ENCODE measurements at regions not wholly inside any gene's neighbourhood (a gene's known extent, or its start where the extent isn't known, plus 50 kb on each side); places are given as distances from the start of the nearest gene placed in this dataset.

- H3K9me3 ChIP-seq (ENCODE audit: control insufficient read depth, low read length): peaks cover 13% of the 10 kb centered on the region
- no peak overlapping the region for H3K4me3 ChIP-seq (ENCODE audit: extremely low read depth, insufficient read depth, low read length, poor library complexity, severe bottlenecking)
- WGBS, 2 experiments (ENCODE audit: insufficient coverage in 2 of 2): 100% methylated on average over 1 of the region's 1 CpG; no CpG with 5 or more reads in 1 of the 2 experiments
- no peaks in the 10 kb centered on the region for H3K36me3 ChIP-seq (ENCODE audit: control insufficient read depth, insufficient read depth, low read length)
- no peaks in the 10 kb centered on the region for H3K4me1 ChIP-seq (ENCODE audit: control insufficient read depth, insufficient read depth, low read length, poor library complexity, severe bottlenecking)
- no peak overlapping the region for H3K27ac ChIP-seq (ENCODE audit: low read depth, low read length, severe bottlenecking)
These were observed 134.2 kb upstream of the LIPC start for GRCh38 chr15:58297639-58298038.

- WGBS, 2 experiments (ENCODE audit: insufficient coverage in 2 of 2): 96 to 100% methylated on average over 4 to 5 of the region's 10 CpGs
- H3K27ac ChIP-seq (ENCODE audit: low read depth, low read length, severe bottlenecking): no peak overlapping the region
- H3K4me3 ChIP-seq (ENCODE audit: extremely low read depth, insufficient read depth, low read length, poor library complexity, severe bottlenecking): no peak overlapping the region
- H3K4me1 ChIP-seq (ENCODE audit: control insufficient read depth, insufficient read depth, low read length, poor library complexity, severe bottlenecking): no peaks in the 10 kb centered on the region
- no peaks in the 10 kb centered on the region for H3K36me3 ChIP-seq (ENCODE audit: control insufficient read depth, insufficient read depth, low read length)
- H3K9me3 ChIP-seq (ENCODE audit: control insufficient read depth, low read length): peaks cover 13% of the 10 kb centered on the region
These were observed 132.6 kb upstream of the LIPC start for GRCh38 chr15:58298879-58299850.

GRCh38 chr15:58302832-58303231 is 129.0 kb upstream of the LIPC start:
- H3K4me1 ChIP-seq (ENCODE audit: control insufficient read depth, insufficient read depth, low read length, poor library complexity, severe bottlenecking): peaks cover 16% of the 10 kb centered on the region
- 89 to 92% methylated on average over 1 of the region's 1 CpG for WGBS, 2 experiments (ENCODE audit: insufficient coverage in 2 of 2)
- H3K4me3 ChIP-seq (ENCODE audit: extremely low read depth, insufficient read depth, low read length, poor library complexity, severe bottlenecking): no peak overlapping the region
- H3K9me3 ChIP-seq (ENCODE audit: control insufficient read depth, low read length): peaks cover 6% of the 10 kb centered on the region
- no peak overlapping the region for H3K27ac ChIP-seq (ENCODE audit: low read depth, low read length, severe bottlenecking)
- no peaks in the 10 kb centered on the region for H3K36me3 ChIP-seq (ENCODE audit: control insufficient read depth, insufficient read depth, low read length)

GRCh38 chr15:58303236-58303635 is 128.6 kb upstream of the LIPC start:
- Histone ChIP-seq H3K36me3 (ENCODE audit: control insufficient read depth, insufficient read depth, low read length) (no peaks in the 10 kb centered on the region), H3K27ac (ENCODE audit: low read depth, low read length, severe bottlenecking) (no peak overlapping the region), H3K4me1 (ENCODE audit: control insufficient read depth, insufficient read depth, low read length, poor library complexity, severe bottlenecking) (peaks cover 18% of the 10 kb centered on the region), H3K4me3 (ENCODE audit: extremely low read depth, insufficient read depth, low read length, poor library complexity, severe bottlenecking) (no peak overlapping the region), H3K9me3 (ENCODE audit: control insufficient read depth, low read length) (peaks cover 6% of the 10 kb centered on the region)
- 95 to 96% methylated on average over 6 of the region's 6 CpGs for WGBS, 2 experiments (ENCODE audit: insufficient coverage in 2 of 2)

GRCh38 chr15:58306591-58307312 is 125.0 kb upstream of the LIPC start:
- H3K36me3 ChIP-seq (ENCODE audit: control insufficient read depth, insufficient read depth, low read length): no peaks in the 10 kb centered on the region
- no peaks in the 10 kb centered on the region for H3K9me3 ChIP-seq (ENCODE audit: control insufficient read depth, low read length)
- peaks cover 18% of the 10 kb centered on the region for H3K4me1 ChIP-seq (ENCODE audit: control insufficient read depth, insufficient read depth, low read length, poor library complexity, severe bottlenecking)
- WGBS, 2 experiments (ENCODE audit: insufficient coverage in 2 of 2): 100% methylated on average over 2 of the region's 4 CpGs
- no peak overlapping the region for H3K4me3 ChIP-seq (ENCODE audit: extremely low read depth, insufficient read depth, low read length, poor library complexity, severe bottlenecking)
- peak overlapping the region; percentile 3 for H3K27ac ChIP-seq (ENCODE audit: low read depth, low read length, severe bottlenecking)

- 72 to 96% methylated on average over 4 to 5 of the region's 6 CpGs for WGBS, 2 experiments (ENCODE audit: insufficient coverage in 2 of 2)
- H3K4me3 ChIP-seq (ENCODE audit: extremely low read depth, insufficient read depth, low read length, poor library complexity, severe bottlenecking): no peak overlapping the region
- H3K36me3 ChIP-seq (ENCODE audit: control insufficient read depth, insufficient read depth, low read length): no peaks in the 10 kb centered on the region
- H3K9me3 ChIP-seq (ENCODE audit: control insufficient read depth, low read length): no peaks in the 10 kb centered on the region
- H3K27ac ChIP-seq (ENCODE audit: low read depth, low read length, severe bottlenecking): no peak overlapping the region
- peaks cover 18% of the 10 kb centered on the region for H3K4me1 ChIP-seq (ENCODE audit: control insufficient read depth, insufficient read depth, low read length, poor library complexity, severe bottlenecking)
These were observed 124.4 kb upstream of the LIPC start for GRCh38 chr15:58307313-58307961.

- WGBS, 2 experiments (ENCODE audit: insufficient coverage in 2 of 2): 80 to 83% methylated on average over 7 to 9 of the region's 10 CpGs
- H3K9me3 ChIP-seq (ENCODE audit: control insufficient read depth, low read length): no peaks in the 10 kb centered on the region
- no peak overlapping the region for H3K4me3 ChIP-seq (ENCODE audit: extremely low read depth, insufficient read depth, low read length, poor library complexity, severe bottlenecking)
- no peak overlapping the region for H3K27ac ChIP-seq (ENCODE audit: low read depth, low read length, severe bottlenecking)
- H3K36me3 ChIP-seq (ENCODE audit: control insufficient read depth, insufficient read depth, low read length): no peaks in the 10 kb centered on the region
- H3K4me1 ChIP-seq (ENCODE audit: control insufficient read depth, insufficient read depth, low read length, poor library complexity, severe bottlenecking): peaks cover 18% of the 10 kb centered on the region
These were observed 122.9 kb upstream of the LIPC start for GRCh38 chr15:58308742-58309355.

GRCh38 chr15:58309963-58310928 is 121.5 kb upstream of the LIPC start:
- Histone ChIP-seq H3K4me3 (ENCODE audit: extremely low read depth, insufficient read depth, low read length, poor library complexity, severe bottlenecking) (no peak overlapping the region), H3K27ac (ENCODE audit: low read depth, low read length, severe bottlenecking) (no peak overlapping the region), H3K9me3 (ENCODE audit: control insufficient read depth, low read length) (no peaks in the 10 kb centered on the region), H3K4me1 (ENCODE audit: control insufficient read depth, insufficient read depth, low read length, poor library complexity, severe bottlenecking) (peaks cover 18% of the 10 kb centered on the region), H3K36me3 (ENCODE audit: control insufficient read depth, insufficient read depth, low read length) (no peaks in the 10 kb centered on the region)
- 95 to 96% methylated on average over 17 to 20 of the region's 20 CpGs for whole genome bisulfite sequencing, 2 experiments (ENCODE audit: insufficient coverage in 2 of 2)

- Histone ChIP-seq H3K9me3 (ENCODE audit: control insufficient read depth, low read length) (no peaks in the 10 kb centered on the region), H3K4me3 (ENCODE audit: extremely low read depth, insufficient read depth, low read length, poor library complexity, severe bottlenecking) (no peak overlapping the region), H3K27ac (ENCODE audit: low read depth, low read length, severe bottlenecking) (no peak overlapping the region), H3K4me1 (ENCODE audit: control insufficient read depth, insufficient read depth, low read length, poor library complexity, severe bottlenecking) (peaks cover 14% of the 10 kb centered on the region), H3K36me3 (ENCODE audit: control insufficient read depth, insufficient read depth, low read length) (no peaks in the 10 kb centered on the region)
- WGBS, 2 experiments (ENCODE audit: insufficient coverage in 2 of 2): no CpG with 5 or more reads among the region's 4 CpGs
These were observed 120.2 kb upstream of the LIPC start for GRCh38 chr15:58311556-58311955.

Data from mesodermal cell (in vitro differentiated cells).